ENCODE measurements at regions not wholly inside any gene's neighbourhood (a gene's known extent, or its start where the extent isn't known, plus 50 kb on each side); places are given as distances from the start of the nearest gene placed in this dataset.
"Not testable (repeated sequence)": the region's sequence is repeated elsewhere in the genome, so short reads cannot be mapped to it uniquely, and the experiment has no call there.

GRCh38 chr13:86253497-86253896, 454.3 kb upstream of the SLITRK6 start:
- H3K27ac ChIP-seq, result not testable (repeated sequence)

GRCh38 chr13:86255820-86256219, 456.6 kb upstream of the SLITRK6 start:
- H3K27ac ChIP-seq, result not testable (repeated sequence)

- TF ChIP-seq ZFX (IDR thresholded peaks at IDR 0.05; ENCODE audit: borderline replicate concordance), result no peak
- TF ChIP-seq, protein P1, sequence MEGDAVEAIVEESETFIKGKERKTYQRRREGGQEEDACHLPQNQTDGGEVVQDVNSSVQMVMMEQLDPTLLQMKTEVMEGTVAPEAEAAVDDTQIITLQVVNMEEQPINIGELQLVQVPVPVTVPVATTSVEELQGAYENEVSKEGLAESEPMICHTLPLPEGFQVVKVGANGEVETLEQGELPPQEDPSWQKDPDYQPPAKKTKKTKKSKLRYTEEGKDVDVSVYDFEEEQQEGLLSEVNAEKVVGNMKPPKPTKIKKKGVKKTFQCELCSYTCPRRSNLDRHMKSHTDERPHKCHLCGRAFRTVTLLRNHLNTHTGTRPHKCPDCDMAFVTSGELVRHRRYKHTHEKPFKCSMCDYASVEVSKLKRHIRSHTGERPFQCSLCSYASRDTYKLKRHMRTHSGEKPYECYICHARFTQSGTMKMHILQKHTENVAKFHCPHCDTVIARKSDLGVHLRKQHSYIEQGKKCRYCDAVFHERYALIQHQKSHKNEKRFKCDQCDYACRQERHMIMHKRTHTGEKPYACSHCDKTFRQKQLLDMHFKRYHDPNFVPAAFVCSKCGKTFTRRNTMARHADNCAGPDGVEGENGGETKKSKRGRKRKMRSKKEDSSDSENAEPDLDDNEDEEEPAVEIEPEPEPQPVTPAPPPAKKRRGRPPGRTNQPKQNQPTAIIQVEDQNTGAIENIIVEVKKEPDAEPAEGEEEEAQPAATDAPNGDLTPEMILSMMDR (IDR thresholded peaks at IDR 0.05), result no peak
- H3K27ac ChIP-seq, result no peak overlapping the region
Measured at GRCh38 chr13:86269511-86269910, 470.3 kb upstream of the SLITRK6 start.

DNA sequence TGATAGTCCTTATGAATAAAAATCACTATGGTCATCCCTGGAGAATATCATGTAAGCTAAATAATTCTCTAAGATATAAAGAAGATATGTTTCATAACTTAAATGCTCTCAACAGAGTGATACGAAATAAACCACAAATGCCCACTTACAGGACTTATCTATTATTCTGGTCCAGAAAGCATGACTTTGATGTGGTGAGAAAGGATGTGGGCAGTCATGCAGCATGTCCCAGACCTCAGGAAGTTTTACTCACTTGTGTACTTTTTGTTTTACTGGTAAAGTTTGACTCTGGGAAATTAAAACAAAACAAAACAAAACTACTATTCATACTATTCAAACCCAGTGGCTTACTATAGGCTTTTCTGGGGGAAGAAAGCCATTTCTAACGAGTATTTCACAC, 483.2 kb upstream of the SLITRK6 start:
- TF ChIP-seq, protein P1 (IDR thresholded peaks at IDR 0.05), result no peak
- TF ChIP-seq ZFX (IDR thresholded peaks at IDR 0.05; ENCODE audit: borderline replicate concordance), result no peak
- no peak overlapping the region for H3K27ac ChIP-seq

DNA sequence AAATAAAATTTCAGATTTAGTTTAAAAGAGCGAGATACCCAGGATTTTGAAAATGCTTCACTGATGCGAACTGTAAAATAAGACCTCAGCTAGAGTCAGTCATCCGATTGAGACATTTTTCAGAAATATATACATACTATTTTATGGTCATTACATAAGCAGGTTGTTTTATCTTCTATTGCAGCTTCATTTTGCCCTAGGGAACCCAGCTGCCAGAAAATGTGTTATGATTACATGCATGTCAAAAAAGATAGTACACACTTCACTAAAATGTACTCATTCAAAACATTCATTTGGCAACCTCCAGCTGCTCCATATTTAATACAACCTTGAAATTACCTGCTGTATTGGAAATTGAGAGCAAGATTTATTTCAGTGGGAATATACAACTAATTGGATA, 483.8 kb upstream of the SLITRK6 start:
- H3K27ac ChIP-seq, result no peak overlapping the region
- TF ChIP-seq, protein P1 (IDR thresholded peaks at IDR 0.05), result no peak
- no peak for TF ChIP-seq ZFX (IDR thresholded peaks at IDR 0.05; ENCODE audit: borderline replicate concordance)

- H3K27ac ChIP-seq, result no peak overlapping the region
- TF ChIP-seq ZFX (IDR thresholded peaks at IDR 0.05; ENCODE audit: borderline replicate concordance), result no peak
- TF ChIP-seq, protein P1 (IDR thresholded peaks at IDR 0.05), result no peak
Measured at GRCh38 chr13:86298725-86299124, 499.5 kb upstream of the SLITRK6 start.

GRCh38 chr13:86299128-86299527, 499.9 kb upstream of the SLITRK6 start:
- no peak for TF ChIP-seq ZFX (IDR thresholded peaks at IDR 0.05; ENCODE audit: borderline replicate concordance)
- TF ChIP-seq, protein P1 (IDR thresholded peaks at IDR 0.05), result no peak
- no peak overlapping the region for H3K27ac ChIP-seq

DNA sequence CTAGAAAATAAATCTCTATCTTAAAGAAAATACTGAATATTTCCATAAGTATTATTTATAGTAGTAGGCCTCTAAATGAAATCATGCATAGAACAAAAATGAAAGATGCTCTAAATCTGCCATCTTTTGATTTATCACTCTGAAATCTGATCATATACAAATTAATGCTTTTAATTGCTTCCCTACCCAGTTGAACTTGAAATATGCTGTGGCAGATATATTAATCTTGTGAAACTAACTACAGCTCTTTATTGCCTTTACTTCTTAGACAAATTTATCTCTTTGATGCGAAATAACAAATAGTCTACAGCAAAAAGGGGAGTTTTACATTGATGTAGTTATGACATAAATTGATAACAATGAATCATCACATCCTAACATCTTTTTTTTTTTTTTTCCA, 510.7 kb upstream of the SLITRK6 start:
- H3K27ac ChIP-seq, result no peak overlapping the region
- TF ChIP-seq, protein P1 (IDR thresholded peaks at IDR 0.05), result no peak
- no peak for TF ChIP-seq ZFX (IDR thresholded peaks at IDR 0.05; ENCODE audit: borderline replicate concordance)

All from 22Rv1 (cell line).